ENCODE measurements at regions not wholly inside any gene's neighbourhood (a gene's known extent, or its start where the extent isn't known, plus 50 kb on each side); places are given as distances from the start of the nearest gene placed in this dataset.
"Not testable (repeated sequence)": the region's sequence is repeated elsewhere in the genome, so short reads cannot be mapped to it uniquely, and the experiment has no call there.

DNA sequence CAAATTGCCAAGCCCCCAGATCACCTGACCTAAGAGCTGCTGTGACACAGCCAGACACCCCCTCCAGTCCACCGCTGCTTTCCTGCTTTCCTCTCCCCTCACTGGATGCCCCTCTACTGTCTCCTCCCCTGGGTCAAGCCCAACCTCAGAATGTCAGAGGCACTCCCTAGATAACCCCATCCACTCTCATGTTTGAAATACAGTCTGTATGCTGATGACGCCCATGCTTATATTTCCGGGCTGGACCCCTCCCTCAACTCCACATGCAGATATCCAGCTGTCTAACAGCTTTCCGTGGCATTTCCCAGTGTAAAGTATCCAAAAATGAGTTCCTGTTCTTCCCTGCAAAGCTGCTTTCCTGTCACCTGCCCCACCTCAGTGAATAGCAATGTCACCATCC, 309.2 kb downstream of the ANAPC1 start:
- DNase-seq (ENCODE audit: low spot score), result not testable (repeated sequence)

DNA sequence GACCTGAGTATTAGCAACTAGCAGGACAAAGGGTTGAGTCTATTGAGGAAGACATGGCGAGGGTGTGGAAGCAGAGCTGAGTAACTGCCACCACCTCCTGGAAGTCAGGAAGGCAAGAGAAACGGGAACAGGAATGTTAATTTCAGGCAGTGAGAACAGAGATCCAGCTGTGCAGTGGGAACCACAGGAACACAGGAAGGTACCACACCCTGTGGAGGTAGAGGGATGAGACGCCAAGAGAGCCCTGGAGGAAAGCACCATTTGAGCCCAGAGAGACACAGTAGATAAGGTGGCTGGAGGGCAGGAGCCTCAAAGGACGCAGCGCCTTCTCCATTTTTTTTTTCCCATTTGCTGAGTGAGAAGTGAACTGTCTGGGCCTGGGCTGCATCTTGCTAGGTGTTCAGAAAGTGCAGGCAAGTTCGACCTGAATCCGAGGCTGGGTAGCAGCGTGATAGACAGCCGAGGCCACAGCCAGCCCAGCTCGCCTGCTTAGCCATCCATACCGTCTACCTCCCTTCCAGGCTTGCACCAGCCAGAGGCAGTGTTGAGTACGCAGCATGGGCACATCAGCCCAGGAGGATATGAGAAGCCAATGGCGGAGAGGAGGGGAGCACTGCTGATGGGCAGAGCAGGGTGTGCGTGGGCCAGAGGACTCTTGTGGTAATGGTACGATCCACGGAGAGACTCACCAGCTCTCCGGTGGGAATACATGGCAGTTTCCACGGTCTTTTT, 306.7 kb downstream of the ANAPC1 start:
- DNase-seq (ENCODE audit: low spot score), result not testable (repeated sequence)

DNA sequence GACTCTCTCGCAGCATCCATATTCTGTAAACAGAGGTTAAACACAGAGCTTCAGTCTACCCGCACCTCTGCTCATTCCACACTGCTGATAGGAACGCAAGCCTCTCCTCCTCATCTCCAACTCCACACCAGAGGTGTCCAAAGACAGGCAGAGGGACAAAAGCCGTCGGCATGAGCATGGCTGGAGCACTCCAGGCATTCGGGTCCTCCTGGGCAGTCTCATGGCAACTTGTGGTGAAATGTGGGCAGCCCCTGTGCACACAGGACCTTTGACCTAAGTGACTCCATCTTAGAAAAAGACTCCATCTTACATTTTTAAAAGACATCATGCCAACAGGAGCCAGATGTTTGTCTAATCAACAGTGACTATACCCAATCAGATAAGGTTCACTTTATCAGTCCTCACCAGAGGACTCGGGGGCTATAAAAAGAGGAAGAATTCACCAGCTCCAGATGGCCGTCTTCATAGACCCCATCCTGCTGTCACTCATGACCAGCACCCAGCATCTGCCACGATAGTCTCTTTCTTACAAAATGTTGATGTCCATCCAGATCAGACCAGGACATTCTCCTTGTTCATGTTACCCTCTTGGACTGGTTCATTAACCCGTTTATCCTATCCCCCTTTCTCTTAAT, 304.4 kb downstream of the ANAPC1 start:
- DNase-seq (ENCODE audit: low spot score), result not testable (repeated sequence)

DNA sequence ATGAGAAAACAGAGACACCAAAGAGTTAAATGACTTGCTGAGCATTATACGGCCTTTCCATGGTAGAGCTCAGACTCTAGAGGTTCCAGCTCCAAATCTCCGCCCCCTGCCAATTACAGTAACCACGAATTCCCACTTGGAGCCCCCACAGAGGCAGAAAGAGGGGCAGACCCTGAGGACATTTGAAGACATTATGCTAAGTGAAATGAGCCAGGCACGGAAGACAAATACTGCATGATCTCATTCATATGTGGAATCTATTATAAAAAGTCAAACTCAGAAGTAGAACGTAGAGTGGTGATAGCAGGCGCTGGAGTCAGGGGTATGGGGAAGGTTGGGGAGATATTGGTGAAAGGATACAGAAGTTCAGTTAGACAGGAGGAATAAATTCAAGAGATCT, 303.4 kb downstream of the ANAPC1 start:
- not testable (repeated sequence) for DNase-seq (ENCODE audit: low spot score)

DNA sequence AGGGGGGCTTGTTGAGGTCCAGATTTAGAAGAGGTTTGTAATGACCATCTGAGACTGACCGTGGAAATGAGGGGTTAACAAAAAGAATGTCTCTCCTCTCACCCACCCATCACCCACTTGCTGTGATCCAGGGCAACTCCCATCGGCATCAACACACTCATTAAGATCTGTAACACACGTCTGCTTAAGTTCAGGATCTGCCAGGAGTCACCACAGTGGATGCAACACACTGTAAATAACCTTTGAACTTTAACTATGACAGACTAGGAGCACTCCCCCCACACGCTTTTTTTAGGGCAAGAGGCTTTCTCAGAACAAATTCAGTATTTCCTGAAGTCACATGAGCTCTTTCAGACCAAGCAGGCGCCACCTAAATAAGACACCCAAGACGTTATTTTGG, 301.9 kb downstream of the ANAPC1 start:
- DNase-seq (ENCODE audit: low spot score), result not testable (repeated sequence)

DNA sequence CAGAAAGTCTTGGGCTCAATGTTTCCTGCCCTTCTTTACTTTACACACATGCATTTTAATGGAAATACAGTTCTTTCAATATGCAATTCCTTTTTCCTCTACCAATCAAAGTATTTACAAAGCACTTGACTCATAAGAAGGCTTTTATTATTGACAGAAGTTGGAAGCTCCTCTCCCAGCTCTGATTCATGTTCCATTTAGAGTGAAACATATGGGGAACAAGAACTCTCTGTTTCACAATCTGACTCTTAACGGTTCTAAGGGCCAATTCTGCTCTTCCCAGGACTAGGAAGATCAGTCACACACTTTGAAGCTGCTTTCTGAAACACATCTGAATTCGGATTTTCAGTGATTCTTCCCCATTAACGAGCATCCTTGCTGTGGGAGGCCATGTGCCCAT, 300.5 kb downstream of the ANAPC1 start:
- DNase-seq (ENCODE audit: low spot score), result not testable (repeated sequence)

DNA sequence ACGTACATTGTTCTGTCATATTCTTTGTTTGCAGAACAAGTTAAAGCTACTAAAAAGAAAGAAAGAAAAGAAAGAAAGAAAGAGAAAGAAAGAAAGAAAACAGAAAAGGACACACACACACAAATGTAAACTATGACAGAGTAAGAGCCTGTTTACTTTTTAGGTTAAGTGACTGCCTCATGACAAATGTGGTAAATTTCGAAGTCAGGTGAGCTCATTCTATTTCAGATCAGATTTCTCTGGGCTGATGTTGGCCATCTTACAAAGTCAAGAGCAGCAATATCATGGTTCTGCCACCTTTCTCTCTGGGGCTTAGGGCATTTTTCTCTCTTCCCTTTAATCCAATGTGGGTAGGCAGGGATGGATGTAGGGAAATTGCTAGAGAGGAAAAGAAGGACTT, 299.5 kb downstream of the ANAPC1 start:
- DNase-seq (ENCODE audit: low spot score), result not testable (repeated sequence)

DNA sequence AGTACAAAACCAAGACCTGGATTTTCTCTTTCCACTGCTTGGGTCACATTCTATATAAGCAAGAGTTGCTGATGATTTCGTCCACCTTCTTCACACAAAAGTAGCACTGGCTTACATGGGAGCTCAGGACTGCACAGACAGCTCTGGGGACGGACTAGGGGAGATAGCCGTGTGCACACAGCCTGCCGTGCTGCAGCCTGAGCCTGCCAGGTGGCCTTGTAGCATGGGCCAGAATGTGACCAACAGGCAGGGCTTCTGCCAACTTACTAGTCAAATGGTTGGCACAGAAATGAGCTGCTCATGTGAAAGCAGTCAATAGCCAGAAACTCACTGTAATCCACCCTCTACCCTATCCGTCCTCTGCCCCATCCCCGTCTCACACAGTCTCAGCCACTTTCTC, 299.0 kb downstream of the ANAPC1 start:
- DNase-seq (ENCODE audit: low spot score), result not testable (repeated sequence)

DNA sequence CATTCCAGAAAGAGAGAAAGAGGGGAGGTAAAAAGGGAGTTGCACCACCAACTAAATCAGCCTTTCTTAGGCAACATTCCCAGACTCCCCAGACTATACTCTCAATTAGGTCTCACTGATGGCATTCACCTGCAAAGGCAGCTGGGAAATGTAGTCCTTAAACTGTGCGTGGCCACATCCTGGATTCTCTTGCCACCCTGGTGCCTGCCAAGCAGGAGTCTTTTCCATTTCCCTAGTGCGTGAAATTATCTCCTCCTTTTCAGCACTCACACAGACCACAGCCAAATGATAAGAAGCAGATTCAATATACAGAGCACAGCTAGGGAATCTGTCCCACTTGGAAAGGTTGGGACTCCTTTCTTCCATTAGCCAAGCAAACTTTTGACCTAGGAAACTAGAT, 298.0 kb downstream of the ANAPC1 start:
- not testable (repeated sequence) for DNase-seq (ENCODE audit: low spot score)

DNA sequence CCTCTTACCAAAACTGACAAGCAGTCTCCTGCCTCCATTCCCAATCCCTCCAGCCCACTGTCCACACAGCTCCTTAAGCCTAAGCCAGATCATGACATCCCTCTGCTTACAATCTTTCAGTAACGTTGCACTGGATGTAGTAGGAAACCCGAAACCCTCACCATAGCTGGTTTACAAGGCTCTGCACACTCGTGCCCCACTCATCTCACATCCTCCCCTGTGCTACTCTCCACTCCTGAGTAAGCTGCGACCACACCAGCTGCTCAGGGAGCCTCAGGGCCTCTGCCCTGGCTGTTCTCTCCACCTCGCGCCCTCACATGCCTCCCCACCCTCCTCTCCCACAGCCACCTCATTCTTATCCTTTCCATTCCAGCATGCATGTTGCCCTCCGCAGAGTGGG, 288.9 kb downstream of the ANAPC1 start:
- not testable (repeated sequence) for DNase-seq (ENCODE audit: low spot score)

DNA sequence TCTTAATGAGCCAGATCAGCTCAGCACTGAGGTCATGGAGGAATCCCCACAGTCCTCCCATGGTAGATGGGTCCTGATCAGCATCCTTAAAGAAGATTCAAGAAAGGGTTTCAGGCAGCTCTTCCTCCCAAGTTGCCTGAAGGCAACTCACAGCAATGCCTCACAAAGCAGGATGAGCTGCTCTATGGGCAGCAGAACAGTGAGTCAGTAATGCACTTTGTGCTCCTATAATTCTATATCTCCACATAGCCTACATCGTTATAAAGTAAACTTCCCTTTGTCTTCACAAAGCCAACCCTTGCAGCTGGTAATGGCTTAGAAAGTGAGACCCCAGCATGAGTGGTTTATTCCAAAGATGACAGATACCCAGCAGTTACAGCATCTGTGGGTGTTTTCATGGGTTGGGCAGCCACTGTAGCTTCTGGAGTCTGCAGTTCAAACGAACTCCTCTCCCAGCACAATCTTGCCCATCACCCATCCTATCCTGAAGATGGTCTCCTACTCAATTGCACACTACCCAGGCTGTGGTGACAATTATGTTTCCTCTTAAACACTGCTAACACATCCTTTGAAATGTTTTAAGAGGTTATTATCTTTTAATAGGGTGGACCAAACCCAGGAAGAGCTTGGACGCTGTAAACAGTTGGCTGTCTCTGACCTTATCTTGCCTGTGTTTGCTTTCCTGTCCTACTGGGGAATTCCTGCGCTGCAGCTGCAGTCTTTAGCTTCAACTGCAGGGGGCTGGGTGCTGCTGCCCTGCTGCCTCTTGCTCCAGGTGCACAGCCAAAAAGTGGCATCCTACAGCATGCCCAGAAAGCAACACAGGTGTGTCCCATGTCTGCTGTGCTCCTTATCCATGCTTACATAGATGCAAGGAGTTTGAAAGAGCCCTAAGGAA, 286.9 kb downstream of the ANAPC1 start:
- DNase-seq (ENCODE audit: low spot score), result not testable (repeated sequence)

DNA sequence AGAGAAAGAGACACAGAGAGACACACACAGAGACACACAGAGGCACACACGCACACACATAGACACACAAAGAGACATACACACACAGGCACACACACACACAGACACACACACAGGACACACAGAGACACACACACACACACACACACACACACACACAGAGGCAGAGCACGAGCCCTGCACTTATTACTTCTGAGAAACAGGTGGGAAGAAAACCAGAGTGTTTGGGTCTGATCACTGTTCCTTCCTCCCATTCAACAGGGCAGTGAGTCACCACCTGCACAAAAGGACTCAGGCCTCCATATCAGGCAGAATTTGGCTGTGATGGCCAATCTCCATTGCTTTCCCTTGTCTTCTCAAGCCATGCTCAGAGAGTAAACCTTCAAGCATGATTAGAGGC, 285.0 kb downstream of the ANAPC1 start:
- DNase-seq (ENCODE audit: low spot score), result not testable (repeated sequence)

DNA sequence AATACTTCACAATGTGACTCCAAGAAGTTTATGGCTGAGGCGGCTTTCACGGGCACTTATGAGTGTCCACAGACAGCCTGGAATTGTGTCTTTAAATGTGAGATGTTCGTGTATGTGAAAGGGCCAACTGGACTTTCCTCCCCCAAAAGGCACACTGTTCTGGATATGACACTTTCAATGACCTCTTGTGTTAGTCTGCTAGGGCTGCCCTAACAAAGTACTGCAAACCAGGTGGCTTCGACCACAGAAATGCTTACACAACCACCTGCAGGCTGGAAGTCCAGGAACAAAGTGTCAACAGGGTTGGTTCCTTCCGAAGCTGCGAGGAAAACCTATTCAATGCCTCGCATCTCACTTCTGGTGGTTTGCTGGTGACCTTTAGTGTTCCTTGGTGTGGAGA, 281.7 kb downstream of the ANAPC1 start:
- DNase-seq (ENCODE audit: low spot score), result not testable (repeated sequence)

DNA sequence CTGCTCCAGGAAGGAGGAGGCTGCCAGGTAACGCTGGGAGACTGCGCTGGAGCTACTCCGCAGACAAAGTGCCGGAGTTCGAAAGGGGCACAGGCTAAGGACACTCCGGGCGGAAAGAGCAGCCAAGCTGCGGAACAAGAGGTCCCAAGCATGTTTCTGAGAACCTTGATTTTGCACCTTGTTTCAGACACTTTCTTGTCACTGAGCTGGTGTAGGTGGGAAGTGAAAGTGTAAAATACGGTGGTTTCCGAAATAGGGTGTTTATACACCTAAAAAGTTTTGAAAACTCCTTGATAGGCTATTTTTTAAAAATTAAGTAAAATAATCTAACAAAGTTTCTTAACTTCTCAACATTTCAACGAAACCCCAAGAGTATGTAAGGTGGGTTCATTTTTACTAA, 278.2 kb downstream of the ANAPC1 start:
- not testable (repeated sequence) for DNase-seq (ENCODE audit: low spot score)

DNA sequence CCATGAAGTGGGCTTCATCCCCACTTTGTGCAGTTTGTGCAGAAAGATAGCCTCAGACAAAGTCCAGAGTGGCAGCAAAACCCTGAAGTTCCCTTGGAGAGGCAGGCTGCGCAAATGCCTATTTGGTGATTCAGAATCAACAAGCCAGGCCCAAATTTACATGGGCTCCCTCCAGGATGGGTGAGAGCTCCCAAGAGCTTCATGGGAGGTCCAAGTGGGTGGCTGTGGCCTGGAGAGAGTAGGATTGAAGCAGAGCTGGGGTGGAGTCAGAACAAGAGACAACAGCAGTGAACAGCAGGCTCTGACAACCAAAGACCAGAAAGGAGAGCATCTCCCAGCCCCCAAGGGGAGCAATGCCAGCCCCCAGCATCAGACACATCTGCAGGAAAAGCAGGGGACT, 277.4 kb downstream of the ANAPC1 start:
- DNase-seq (ENCODE audit: low spot score), result not testable (repeated sequence)

DNA sequence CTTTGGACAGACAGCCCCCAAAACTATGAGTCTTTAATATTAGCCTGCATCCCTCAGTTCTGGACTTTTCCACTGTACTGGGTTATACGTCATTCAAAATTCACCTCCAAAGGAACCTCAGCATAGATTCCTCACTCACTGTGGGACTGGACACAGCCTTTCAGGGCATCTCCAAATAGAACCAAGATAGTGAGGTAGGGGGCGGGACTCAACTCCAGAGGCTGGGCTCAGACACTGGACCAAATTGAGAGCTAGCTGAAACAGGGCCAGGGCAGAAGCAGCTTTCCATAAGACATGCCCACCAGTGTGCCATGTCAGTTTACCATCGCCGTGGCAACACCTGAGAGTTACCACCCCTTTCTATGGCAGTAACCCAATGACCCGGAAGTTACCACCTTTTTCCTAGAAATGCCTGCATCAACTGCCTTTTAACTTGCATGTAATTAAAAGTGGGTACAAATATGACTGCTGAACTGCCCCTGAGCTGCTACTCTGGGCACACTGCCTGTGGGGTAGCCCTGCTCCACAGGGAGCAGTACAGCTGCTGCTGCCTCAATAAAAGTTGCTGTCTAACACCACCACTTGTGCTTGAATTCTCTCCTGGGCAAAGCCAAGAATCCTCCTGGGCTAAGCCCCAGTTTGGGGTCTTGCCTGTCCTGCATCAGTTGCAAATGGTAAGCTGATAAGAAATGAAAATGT, 274.7 kb downstream of the ANAPC1 start:
- DNase-seq (ENCODE audit: low spot score), result not testable (repeated sequence)

DNA sequence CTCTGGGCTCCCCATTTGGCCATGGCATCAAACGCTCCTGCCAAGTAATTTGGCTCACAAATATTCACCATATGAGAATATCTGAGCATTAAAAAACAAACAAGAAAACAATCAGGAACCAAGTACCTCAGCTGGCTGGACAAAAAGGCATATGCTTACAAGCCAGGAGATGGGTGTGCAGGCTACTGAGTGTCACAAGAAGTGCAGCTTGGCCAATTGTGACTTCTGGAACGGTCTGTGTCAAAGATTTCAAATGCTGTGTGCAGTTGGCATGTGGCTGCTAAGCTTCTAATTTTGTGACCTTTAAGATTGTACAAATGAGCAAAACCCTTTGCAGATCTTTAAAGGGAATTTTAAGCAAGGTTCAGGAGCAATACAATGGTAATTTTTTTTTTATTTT, 274.0 kb downstream of the ANAPC1 start:
- DNase-seq (ENCODE audit: low spot score), result not testable (repeated sequence)

DNA sequence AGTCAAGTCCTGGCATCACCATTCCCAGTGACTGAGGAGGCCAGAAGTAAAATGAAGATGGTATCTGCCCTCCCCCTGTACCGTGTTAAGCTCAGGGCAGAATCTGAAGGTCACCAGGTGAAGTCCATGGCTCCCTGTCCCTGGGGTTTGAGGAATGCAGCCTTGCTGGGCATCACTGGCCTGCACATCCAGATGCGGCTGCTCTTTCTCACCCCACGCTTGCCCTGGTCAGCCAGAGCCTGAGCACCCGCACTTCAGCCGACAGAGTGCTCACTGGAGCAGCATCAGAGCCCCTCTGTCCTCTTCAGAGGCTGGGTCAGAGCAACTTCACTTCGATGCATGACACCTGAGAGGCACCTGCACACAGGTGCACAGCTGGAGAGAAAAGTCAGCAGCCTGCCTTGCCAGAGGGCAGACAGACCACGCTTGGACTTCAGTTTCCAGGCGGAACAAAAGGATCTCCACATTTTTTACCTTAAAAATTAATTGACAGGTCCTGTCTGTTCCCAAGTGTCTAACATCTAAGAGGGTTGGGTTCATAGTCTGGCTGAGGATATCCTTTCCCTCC, 267.3 kb downstream of the ANAPC1 start:
- DNase-seq (ENCODE audit: low spot score), result no peak

DNA sequence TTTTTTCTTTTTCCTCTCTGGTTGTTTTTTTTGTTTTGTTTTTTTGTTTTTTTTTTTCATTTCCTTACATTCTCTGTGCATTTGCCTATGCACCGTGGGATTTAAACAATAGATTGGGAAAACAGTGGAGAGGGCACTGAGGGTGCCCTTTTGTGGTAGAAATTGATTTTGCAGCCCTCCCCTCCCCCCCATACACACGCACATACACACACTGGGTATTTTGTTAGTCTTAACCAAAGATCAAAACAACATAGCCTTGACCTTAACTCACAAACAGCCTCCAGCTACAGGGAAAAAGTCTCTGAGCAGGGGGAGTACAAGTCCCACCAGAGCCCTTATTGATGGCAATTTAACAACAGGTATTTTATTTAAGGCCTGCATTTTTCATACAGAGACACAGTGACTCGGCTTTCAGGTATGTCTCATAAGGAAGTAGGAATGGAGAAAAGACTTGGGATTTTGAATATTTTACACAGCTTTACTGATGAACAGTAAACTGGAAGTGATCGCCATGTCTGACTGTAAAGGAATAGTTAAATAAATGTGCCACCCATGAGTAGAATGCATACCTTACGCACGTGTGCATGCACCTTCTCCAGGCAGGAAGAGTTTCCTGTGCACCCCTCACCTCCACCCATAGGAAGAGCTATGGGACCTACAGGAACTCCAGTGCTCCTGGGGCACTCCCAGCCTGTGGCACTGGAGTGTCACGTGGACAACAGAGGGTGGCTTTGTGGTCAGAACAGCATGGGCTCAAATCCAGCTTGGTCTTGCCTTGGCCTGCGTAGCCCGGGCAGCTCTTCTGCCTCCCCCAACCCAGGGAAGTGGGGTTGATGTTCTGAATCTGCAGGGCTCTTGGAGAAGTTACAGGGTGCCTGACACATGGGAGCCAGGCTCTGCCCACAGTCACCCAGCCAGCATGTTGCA, 266.4 kb downstream of the ANAPC1 start:
- no peak for DNase-seq (ENCODE audit: low spot score)

DNA sequence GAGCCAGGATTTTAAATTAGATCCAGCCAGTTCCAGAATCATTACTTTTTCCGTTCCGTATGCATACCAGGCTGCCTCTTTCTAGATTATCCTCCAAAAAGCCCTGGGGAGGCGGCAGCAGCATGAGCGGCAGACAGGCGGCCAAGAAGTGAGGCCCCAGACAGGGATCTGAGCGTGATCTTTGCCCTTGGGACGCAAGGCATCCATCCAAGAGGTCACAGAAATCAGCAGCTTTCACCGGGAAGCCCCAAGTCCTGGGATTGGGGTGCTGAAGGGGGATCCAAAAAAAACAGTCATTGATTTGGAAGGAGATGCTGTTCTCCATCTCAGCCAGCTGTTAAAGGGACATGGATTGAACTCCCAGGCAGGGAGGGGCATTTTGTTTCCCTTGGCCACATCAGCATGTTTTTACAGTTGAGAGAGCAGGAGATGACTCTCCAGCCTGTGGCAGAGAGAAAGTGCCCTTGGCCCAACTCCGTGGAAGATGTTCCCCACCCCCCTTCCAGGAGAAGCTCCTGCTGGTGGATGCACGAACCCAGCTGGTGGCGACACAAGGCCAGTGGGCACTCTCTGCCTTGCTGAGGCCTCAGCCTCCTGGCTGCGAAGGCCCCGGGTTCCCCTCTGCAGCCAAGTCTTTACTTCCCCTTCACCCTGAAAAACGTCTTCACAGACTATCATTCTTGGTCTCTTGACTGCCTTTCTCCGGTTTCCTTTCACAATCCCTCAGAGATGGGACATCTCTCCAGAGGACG, 265.6 kb downstream of the ANAPC1 start:
- no peak for DNase-seq (ENCODE audit: low spot score)

Data from activated CD4-positive, alpha-beta T cell treated with anti-CD3 and anti-CD28 coated beads, Interleukin-2, Interleukin-4, amounts not matched to agents 100 ng/mL and 50 ng/mL, durations not matched to agents 16 hours and 8 hours (primary cell).